ENCODE measurements at regions not wholly inside any gene's neighbourhood (a gene's known extent, or its start where the extent isn't known, plus 50 kb on each side); places are given as distances from the start of the nearest gene placed in this dataset.

DNA sequence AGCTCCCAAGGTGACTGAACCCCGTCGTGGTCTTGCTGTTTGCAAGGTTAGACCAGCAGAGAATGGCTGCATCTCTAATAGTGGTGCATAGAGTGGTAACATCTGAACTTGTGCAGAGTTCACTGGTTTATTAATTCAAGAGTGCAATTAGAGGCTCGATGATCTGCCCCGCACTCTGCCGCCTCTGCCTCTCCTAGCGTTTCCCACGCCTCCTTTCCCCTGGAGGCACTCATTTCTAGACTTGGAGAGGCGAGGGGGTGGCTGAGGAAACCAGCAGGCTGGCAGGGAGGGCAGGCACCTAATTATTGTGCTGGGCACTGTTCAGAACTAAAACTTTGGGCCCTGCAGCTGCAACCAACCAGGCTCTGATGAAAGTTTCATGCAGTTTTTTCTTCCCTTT, 363.5 kb upstream of the EEF2KMT start:
- no peak for DNase-seq (ENCODE audit: low read depth)

GRCh38 chr16:5460701-5461100, 363.1 kb upstream of the EEF2KMT start:
- TF ChIP-seq, protein P1, sequence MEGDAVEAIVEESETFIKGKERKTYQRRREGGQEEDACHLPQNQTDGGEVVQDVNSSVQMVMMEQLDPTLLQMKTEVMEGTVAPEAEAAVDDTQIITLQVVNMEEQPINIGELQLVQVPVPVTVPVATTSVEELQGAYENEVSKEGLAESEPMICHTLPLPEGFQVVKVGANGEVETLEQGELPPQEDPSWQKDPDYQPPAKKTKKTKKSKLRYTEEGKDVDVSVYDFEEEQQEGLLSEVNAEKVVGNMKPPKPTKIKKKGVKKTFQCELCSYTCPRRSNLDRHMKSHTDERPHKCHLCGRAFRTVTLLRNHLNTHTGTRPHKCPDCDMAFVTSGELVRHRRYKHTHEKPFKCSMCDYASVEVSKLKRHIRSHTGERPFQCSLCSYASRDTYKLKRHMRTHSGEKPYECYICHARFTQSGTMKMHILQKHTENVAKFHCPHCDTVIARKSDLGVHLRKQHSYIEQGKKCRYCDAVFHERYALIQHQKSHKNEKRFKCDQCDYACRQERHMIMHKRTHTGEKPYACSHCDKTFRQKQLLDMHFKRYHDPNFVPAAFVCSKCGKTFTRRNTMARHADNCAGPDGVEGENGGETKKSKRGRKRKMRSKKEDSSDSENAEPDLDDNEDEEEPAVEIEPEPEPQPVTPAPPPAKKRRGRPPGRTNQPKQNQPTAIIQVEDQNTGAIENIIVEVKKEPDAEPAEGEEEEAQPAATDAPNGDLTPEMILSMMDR (conservative IDR thresholded peaks at IDR 0.05; ENCODE audit: low read depth, low read length) = no peak
- H3K4me3 ChIP-seq (ENCODE audit: low read depth, low read length) = no peak overlapping the region
- DNase-seq (ENCODE audit: low read depth) = no peak

More for the DNA sequence above, 363.5 kb upstream of the EEF2KMT start:
- TF ChIP-seq, protein P1 (conservative IDR thresholded peaks at IDR 0.05; ENCODE audit: low read depth, low read length) = no peak
- no peak overlapping the region for H3K4me3 ChIP-seq (ENCODE audit: low read depth, low read length)

- TF ChIP-seq, protein P1 (conservative IDR thresholded peaks at IDR 0.05; ENCODE audit: low read depth, low read length) = no peak
- H3K4me3 ChIP-seq (ENCODE audit: low read depth, low read length) = no peak overlapping the region
- no peak for DNase-seq (ENCODE audit: low read depth)
Measured at GRCh38 chr16:5459863-5460262, 362.3 kb upstream of the EEF2KMT start.

DNA sequence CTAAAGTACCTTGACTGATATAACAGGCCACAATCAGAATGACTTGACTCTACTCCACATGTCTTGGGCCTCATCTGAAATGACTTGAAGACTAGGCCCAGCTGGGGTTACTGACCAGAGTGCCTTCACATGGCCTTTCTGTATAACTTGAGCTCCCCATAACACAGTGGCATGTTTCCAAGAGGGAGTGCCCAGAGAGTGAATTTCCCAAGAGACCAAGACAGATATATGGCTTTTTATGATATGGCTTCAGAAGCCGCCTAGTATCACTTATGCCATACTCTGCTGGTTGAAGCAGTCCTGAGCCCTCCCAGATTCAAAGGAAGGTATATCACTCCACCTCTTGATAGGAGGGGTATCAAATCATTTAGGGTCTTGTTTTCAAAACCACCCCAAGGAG, 357.5 kb upstream of the EEF2KMT start:
- no peak overlapping the region for H3K4me3 ChIP-seq (ENCODE audit: low read depth, low read length)
- TF ChIP-seq, protein P1 (conservative IDR thresholded peaks at IDR 0.05; ENCODE audit: low read depth, low read length) = no peak
- no peak for DNase-seq (ENCODE audit: low read depth)

GRCh38 chr16:5454349-5454748, 356.8 kb upstream of the EEF2KMT start:
- DNase-seq (ENCODE audit: low read depth) = no peak
- TF ChIP-seq, protein P1 (conservative IDR thresholded peaks at IDR 0.05; ENCODE audit: low read depth, low read length) = no peak
- no peak overlapping the region for H3K4me3 ChIP-seq (ENCODE audit: low read depth, low read length)

- H3K4me3 ChIP-seq (ENCODE audit: low read depth, low read length) = no peak overlapping the region
- DNase-seq (ENCODE audit: low read depth) = no peak
- TF ChIP-seq, protein P1 (conservative IDR thresholded peaks at IDR 0.05; ENCODE audit: low read depth, low read length) = no peak
Measured at GRCh38 chr16:5451641-5452040, 354.0 kb upstream of the EEF2KMT start.

DNA sequence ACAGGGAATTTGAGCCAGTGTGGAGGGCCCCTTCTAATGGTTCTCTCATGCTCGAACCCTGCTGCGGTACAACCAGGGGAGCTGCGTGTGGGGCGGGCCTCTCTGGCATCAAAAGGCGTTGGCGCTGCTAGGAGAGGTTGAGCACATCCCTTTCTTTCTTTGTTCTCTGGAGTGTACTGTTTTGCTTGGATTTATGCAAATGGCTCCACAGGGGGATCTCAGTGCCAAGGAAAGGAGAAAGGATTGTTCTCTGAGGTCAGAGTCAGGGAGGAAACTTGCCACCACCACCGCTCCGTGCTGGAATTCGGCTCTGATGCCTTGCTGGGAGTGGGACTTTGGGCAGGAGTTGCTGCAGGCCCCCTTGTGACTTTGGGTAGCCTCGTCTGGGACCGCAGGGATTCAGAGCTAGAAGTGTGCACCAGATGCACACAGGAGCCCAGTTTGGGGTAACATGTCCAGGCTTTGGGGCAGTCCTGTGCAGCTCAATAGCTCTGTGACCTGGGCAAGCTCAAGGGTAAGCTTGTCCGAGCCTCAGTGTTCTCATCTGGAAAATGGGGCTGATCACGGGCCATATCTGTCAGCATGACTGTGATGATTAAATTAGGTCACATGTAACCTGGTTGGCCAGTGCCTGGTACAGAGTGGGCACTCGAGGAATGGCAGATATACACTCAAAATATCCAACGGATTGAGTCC, 353.0 kb upstream of the EEF2KMT start:
- H3K4me3 ChIP-seq (ENCODE audit: low read depth, low read length) = no peak overlapping the region

More for the DNA sequence above, 353.0 kb upstream of the EEF2KMT start:
- TF ChIP-seq, protein P1 (conservative IDR thresholded peaks at IDR 0.05; ENCODE audit: low read depth, low read length) = no peak
- no peak for DNase-seq (ENCODE audit: low read depth)
